HG02763 (cell line): ENCODE measurements at regions not wholly inside any gene's neighbourhood (a gene's known extent, or its start where the extent isn't known, plus 50 kb on each side); places are given as distances from the start of the nearest gene placed in this dataset.

Source experiments
- ATAC-seq: cut with Tn5 transposase; IDR thresholded peaks from one replicate; pipeline ENCODE4 v1.9.1; 2021; ENCODE audit warnings: mild to moderate bottlenecking, moderate library complexity; ENCODE audit not compliant: unreplicated experiment

GRCh38 chr15:31261266-31262142, 65.1 kb upstream of the KLF13 start:
- no peak for ATAC-seq

- ATAC-seq, result no peak
These were observed 64.5 kb upstream of the KLF13 start for GRCh38 chr15:31262143-31262530.

DNA sequence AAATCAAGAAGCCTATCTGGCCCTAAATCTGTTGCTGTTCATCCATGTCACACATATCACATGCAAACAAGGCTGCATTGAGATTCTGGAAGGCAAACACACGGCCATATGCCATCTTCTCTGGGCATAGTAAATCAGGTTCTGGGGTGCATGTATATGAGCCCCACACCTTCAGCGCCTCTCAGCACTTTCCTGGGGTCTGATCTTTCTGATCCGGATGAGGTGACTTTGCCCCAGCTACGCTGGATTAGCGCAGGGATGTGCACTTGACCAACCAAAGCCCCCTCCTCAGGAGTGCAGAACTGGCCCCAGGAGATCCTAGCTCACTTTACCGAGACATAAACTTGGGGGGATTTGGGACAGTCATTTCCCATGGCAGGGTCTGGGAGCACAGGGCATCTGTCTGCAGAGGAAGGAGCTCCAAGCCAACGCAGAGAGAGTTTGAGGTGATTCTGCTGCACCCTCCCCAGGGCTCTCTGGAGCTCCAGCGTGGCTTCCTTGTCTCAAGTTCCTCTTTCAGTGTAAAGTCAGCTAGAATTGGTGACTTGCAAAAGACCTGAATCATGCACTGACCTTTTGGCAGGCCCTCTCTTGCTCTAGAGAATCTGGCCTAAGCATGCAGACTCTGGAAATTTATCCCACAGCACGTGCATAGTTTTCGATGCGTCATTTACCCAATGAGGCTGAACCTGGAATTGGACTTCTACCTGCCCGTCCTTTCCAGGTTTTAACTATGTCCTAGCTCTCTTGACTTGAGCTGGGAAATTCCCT, 63.5 kb upstream of the KLF13 start:
- peak; percentile 21 for ATAC-seq

DNA sequence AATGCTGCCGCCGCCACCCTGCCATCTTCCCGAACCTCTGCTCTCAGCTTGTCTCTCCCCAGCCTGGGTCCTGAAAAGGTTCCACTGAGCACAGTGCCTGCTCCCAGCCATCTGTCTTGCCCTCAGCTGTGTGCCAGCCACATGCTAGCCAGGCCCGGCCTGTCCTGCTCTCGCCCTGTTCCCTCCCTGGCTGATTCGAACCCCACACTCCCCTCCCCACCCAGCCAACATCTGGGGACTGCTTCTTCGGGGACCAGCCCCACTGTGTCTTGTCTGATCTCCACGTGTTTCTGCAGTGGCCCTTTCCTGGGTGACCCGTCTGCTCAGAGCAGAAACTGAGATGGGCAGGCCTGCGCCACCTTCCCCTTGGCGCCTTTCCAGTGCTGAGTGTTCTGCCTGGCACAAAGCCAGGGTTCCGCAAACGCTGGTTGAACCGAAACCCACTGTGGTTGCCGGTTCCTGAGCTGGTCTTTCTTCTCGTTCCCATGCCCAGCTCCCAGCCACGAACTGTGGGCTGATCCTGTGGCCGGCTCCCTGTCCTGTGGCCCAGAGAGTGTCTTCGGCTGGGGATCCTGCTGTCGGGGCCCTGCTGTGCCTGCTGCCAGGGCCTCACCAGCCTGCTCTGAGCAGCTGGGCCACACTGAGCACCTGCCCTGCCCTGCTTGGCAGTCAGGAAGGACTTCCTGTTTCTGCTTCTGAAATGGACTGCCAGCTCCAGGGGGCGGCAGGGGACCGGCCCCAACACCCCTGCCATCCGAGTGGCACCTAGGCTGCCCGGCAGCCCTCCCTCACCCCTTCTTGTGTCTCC, 62.7 kb upstream of the KLF13 start:
- ATAC-seq, result peak; percentile 20

DNA sequence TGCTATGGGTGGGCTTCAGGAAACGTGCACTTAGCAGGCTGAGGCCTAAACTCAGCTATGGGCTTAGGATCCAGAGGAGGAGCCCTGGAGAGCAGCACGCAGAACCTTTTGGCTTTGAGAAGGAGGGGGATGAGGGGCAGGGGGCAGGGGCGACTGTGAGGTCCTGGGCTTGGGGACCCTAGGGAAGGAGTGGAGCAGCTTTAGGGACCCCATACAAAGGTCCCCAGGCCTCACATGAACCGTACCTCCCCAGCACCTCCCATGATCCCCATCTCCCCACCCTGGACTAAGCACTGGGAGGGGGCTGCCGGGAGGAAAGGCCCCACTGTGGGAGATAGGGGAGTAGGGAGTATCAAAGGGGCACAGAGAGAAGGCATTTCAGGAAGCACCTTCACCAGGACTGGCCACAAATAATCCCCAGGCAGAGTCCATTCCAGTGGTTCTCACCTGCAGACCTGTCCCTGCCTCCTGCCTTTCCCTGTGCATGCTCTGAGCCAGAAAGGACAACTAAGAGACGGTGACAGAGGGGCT, 62.0 kb upstream of the KLF13 start:
- ATAC-seq, result no peak

DNA sequence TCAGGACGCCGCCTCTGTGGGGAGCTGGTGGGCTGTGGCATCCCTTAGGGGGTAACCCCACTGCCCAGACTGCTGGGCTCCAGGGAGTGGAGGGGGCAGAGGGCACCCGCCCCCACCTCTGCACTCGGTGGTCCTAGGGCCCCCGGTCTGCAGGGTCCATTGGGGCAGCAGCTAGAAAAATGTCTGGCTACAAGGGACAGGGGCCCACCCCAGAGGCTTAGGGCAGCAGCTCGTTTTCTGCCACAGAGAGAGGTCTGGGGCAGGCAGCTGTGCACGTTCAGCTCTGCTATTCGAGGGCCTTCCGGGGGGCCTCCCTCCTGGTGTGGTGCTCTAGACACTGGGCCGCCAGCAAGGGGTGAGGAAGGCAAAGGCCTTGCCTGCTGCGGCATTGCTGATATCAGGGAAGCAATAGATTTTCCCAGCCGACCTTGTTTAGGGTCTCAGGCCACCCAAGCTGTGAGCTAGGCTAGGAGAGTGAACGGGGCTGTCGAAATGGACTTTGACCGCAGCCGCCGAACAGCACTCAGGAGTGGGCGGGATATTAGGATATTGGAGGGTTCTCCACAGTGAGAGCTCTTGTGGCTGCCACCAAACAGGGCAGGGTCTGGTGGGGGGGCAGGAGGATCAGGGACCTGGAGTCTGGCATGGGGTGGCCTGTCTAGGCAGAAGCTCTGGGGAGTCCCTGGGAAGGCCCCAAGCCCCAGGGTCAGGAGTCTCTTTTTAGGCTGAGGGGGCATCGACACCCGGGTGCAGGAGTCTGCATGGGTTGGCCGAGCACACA, 61.4 kb upstream of the KLF13 start:
- ATAC-seq, result peak; percentile 1

DNA sequence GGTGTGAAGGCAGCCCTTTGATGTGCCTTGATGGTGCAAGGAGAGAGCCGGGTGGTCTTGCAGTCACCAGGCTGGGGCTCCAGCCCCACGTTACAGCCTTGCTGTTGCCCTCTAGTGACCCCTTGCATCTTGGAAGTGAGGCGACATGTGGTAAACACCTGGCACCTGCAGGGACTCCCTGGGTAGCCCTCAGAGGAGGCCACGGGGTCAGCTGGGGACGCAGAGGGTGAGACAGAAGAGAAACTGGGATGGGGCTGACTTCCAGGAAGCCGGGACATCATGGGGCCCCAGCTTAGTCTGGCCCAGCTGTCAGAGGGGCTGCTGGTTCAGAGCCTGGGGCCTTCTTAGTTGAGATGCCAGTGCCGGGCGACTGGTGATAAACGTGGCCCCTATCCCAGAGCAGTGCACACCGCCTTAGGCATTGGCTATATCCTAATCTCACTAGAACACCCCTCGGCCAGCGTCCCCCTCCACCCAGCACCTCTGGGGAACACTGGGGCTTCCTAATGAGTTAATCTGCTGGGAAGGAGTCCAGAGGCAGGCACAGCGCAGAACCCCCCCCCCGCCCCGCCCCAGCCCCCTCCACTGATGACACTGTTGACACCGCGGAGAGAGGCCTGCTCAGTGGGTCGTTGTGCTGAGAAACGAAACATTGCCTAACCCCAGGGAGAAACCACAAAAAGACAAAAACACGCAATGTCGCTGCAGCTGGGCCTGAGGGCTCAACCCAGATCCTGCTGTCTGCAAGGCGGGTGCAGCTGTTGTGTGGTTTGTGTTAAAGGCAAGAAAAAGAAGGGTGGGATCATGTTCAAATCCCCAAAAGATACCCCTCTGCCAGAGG, 60.5 kb upstream of the KLF13 start:
- peak; percentile 64 for ATAC-seq

DNA sequence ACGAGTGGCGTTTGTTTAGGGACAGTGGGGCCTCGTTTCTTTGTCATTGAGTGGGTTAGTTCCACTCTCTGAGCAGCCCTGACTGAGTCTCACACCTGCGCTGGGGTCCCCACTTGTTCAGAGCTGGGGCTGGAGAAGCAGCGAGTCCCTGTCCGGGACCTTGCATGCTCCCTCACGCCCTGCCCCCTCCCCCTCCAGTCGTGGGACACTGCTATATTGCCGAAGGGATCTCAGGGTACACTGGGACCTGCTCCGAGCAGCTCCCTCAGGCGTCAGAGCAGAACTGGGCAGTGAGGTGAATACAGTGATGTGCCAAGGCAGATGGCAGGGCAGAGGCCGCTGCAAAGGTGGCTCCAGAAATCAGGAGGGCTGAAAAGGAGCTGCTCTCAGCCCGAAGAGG, 59.9 kb upstream of the KLF13 start:
- ATAC-seq, result peak; percentile 4

- ATAC-seq, result no peak
These were observed 59.2 kb upstream of the KLF13 start for GRCh38 chr15:31267161-31268107.

DNA sequence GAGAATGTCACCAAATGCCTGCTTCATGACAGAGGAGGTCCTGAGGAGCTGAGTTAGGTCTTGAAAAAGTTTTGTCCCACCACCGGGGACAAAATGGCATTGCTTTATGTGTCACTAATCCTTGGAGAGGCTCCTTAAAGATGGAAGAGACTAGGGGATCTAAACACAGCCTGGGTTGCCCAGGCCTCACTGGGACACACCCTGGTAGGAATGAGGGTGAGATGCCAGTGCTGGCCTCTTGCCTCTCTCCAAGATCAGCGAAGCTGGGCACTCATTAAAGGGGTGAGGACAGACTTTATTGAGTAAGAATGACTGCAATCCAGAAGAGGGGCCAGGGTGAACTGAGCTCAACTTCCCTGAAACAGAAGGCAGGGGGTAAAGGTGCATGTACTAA, 58.5 kb upstream of the KLF13 start:
- no peak for ATAC-seq

DNA sequence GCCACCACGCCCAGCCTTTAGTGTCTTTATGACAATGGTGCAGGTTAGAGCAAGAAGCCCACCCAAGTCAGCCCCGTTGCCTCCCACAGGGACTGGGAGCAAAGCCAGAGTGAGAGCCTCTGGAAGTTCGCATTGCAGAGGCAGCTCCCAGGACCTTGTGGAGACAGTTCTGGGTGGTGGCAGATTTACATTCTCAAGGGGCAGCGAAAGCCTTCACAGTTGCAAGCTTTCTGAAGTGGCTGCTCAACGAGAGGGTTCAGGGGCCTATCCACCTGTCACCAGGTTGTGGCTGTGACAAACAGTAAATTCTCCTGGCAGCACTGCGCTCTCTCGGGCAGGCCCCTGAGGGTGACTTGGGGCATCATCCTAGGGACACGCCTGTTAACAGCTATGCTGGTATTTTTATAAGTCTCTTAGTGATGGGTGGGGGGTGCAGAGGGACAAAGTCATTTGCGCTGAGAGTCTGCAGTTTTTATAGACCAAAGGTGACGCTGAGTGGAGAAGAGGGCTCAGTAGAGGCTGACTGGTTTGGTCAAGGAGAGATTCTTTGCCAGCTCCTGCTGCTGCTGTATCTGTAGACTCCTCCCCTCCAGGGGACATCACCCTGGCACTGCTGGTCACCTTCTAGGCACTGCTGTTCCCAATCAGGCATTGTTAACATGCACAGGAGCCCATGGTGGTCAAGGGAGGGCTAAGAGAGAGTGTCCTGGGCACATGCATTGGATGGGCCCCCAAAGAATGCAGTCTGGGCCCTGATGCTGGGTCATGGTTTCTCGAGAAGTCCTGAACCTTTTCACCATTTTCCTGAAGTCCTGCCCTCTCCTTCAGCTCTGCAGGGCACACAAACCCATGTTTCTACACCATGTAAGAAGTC, 57.5 kb upstream of the KLF13 start:
- ATAC-seq, result no peak

GRCh38 chr15:31269816-31270575, 56.6 kb upstream of the KLF13 start:
- no peak for ATAC-seq

- no peak for ATAC-seq
These were observed 55.9 kb upstream of the KLF13 start for GRCh38 chr15:31270767-31271166.

- ATAC-seq, result no peak
These were observed 55.4 kb upstream of the KLF13 start for GRCh38 chr15:31271224-31271635.

- ATAC-seq, result no peak
These were observed 54.7 kb upstream of the KLF13 start for GRCh38 chr15:31271711-31272557.
